Subcutaneous abdominal adipose tissue (tissue), 5 donors: ENCODE measurements at regions not wholly inside any gene's neighbourhood (a gene's known extent, or its start where the extent isn't known, plus 50 kb on each side); places are given as distances from the start of the nearest gene placed in this dataset.

Source experiments
- H3K27ac ChIP-seq: one replicate; pipeline ENCODE4 v1.7.0; 2013; ENCODE audit warnings: low read depth, mild to moderate bottlenecking, inconsistent platforms, low read length, moderate library complexity
- H3K27me3 ChIP-seq, 5 donors: one replicate each; pipeline ENCODE4 v1.7.0; 2013; ENCODE audit warnings: low read length in 5 of 5, inconsistent platforms in 1 of 5; ENCODE audit not compliant: control insufficient read depth in 5 of 5, insufficient read depth in 4 of 5
- H3K36me3 ChIP-seq, 5 donors: one replicate each; pipeline ENCODE4 v1.7.0; 2013; ENCODE audit warnings: low read length in 5 of 5; ENCODE audit not compliant: control insufficient read depth in 5 of 5, insufficient read depth in 5 of 5
- H3K4me1 ChIP-seq, 5 donors: one replicate each; pipeline ENCODE4 v1.7.0; 2013; ENCODE audit warnings: low read length in 5 of 5, mild to moderate bottlenecking in 3 of 5, moderate library complexity in 1 of 5; ENCODE audit not compliant: control insufficient read depth in 5 of 5, insufficient read depth in 5 of 5
- H3K4me3 ChIP-seq, 5 donors: one replicate each; pipeline ENCODE4 v1.7.0; 2013; ENCODE audit warnings: low read length in 5 of 5, low read depth in 1 of 5
- H3K9ac ChIP-seq, 5 donors: one replicate each; pipeline ENCODE4 v1.7.0; 2013; ENCODE audit warnings: low read length in 5 of 5, mild to moderate bottlenecking in 4 of 5, moderate library complexity in 3 of 5
- H3K9me3 ChIP-seq, 5 donors: one replicate each; pipeline ENCODE4 v1.7.0; 2013; ENCODE audit warnings: low read length in 5 of 5; ENCODE audit not compliant: control insufficient read depth in 5 of 5
- donor health status: healthy.
- donor health status: healthy.
- donor health status: healthy.
- donor health status: healthy.
- donor health status: healthy.

DNA sequence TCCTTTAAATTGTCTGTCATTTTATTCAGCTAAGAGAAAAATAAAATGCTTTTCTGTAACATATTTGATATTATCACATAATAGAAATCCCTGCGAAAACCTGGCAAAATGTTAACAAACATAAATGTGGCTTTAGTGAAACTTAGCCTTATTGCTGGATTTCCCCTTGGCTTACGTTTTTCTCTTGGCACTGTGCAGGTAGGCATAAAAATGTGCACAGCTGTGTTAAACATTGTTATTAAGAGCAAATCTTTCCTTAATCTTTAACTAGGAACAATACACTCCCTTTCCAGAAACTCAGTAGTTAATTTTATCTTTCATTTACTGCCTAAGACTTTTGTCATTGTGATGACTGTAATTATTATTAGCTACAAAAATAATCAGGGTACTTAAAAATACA lies 202.4 kb upstream of the GNPDA2 start:
- Histone ChIP-seq H3K4me3 (no peak overlapping the region), H3K9me3 (no peaks in the 10 kb centered on the region), H3K27ac (no peak overlapping the region), H3K27me3 (no peaks in the 10 kb centered on the region), H3K4me1 (no peaks in the 10 kb centered on the region), H3K9ac (no peak overlapping the region), H3K36me3 (no peaks in the 10 kb centered on the region)

DNA sequence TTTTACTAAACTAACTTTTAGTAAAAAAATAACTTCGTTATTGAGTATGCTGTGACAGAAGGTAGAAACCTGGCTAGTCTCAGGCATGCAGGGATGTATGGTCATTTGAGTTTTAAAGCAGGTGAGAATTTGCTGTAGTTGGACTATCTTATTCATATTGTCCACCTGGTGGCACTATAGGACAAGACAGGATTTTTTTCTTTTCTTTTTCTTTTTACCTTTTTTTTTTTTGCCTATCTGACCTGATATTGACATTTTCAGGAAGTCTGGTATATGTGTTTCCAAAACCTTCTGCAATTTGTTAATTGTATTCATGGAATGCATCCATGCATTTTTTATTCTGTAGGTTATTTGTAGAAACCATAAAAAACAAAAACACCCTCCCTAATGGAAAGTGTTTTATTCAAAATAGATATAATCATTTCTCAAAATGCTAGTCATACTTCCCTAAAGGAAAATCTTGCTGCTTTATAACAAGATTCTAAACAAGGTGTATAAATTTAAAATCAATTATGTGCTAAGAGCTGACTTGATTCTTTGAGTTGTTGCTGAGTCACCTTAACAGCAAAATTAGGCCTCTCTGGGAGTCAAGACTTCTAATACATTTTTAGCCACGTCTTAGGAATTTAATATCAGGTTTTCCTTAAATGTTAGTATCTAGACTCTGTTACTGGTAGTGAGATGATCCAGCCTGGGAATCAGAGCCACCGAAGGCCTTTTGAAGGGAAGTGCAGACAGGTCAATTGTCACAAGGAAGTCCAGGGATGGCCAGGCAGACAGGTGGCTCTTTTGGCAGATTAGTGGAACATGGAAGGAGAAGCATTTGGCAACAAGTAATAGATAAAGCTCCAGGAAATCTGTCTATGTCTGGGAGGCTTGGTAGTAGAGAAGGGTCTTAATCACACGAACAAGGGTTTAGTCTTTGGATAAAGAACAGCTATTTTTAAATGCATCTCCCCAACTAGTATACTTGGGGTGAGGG lies 201.3 kb upstream of the GNPDA2 start:
- H3K27ac ChIP-seq = no peak overlapping the region
- H3K36me3 ChIP-seq = no peaks in the 10 kb centered on the region
- no peak overlapping the region for H3K9ac ChIP-seq
- no peaks in the 10 kb centered on the region for H3K9me3 ChIP-seq
- H3K27me3 ChIP-seq = no peaks in the 10 kb centered on the region
- no peaks in the 10 kb centered on the region for H3K4me1 ChIP-seq
- H3K4me3 ChIP-seq = no peak overlapping the region

DNA sequence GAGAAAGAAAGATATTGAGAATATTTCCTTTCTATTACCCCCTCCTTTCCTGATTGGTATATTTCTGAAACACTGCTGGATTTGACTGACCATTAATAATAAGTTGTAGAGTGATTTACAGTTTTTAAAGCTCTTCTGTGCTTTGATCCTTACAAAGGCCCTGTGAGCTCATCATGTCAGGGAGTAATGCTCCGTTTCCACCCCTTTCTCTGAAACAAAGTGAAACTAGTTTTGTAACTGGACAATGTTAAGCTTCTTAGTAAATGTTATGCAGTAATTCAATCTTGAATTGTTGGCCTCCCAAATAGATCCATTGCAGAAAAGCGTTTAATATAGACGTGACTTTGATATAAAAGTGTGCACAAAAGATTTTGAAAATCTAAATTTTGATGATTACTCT lies 190.1 kb upstream of the GNPDA2 start:
- H3K27ac ChIP-seq = no peak overlapping the region
- no peak overlapping the region for H3K9ac ChIP-seq
- H3K4me3 ChIP-seq = peak overlapping the region in 2 of 5 donors; percentile 35 to 46

DNA sequence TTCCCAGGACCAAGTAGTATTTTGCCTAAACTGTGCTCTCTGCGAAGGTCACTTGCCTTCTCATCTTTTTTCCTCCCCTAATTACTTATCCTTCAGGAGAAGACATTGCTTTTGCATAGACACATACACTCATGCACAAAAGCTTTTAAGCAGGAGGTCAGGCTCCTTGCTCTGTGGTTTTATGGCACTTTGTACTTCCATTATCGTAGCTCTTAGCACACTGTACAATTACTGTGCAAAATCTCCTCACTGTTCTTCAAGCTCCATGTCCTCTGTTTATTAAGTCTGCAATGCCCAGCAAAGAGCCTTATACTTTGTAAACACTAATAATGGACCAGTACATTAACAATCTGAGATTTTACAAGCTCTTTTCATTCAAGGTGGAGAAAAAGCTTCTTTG lies 188.4 kb upstream of the GNPDA2 start:
- H3K4me1 ChIP-seq = peaks cover 0 to 3% (median 0%) of the 10 kb centered on the region in 5 donors
- H3K36me3 ChIP-seq = no peaks in the 10 kb centered on the region
- H3K27me3 ChIP-seq = no peaks in the 10 kb centered on the region
- no peaks in the 10 kb centered on the region for H3K9me3 ChIP-seq
- H3K27ac ChIP-seq = no peak overlapping the region
- H3K4me3 ChIP-seq = no peak overlapping the region
- no peak overlapping the region for H3K9ac ChIP-seq

More for the DNA sequence above, 190.1 kb upstream of the GNPDA2 start:
- no peaks in the 10 kb centered on the region for H3K27me3 ChIP-seq
- no peaks in the 10 kb centered on the region for H3K9me3 ChIP-seq
- no peaks in the 10 kb centered on the region for H3K36me3 ChIP-seq
- peaks cover 0 to 3% (median 0%) of the 10 kb centered on the region in 5 donors for H3K4me1 ChIP-seq

DNA sequence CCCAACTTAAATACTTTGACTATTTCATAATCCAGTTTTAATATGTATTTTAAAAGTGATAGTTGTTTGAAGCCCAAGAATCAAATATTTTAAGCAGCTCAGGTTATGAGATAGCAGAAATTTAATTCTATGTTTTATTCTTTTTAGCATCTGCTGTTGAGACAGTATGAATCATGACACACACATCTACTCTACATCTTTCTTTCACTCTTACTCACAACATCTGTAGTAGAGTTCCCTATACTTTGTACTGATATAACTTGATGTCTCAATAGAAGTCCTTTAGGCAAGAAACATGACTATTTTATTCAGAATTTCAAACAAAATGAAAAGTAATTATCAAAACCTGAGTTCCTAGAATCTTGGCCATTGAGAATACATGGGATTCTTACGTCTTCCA lies 187.9 kb upstream of the GNPDA2 start:
- peaks cover 0 to 3% (median 0%) of the 10 kb centered on the region in 5 donors for H3K4me1 ChIP-seq
- H3K27me3 ChIP-seq = no peaks in the 10 kb centered on the region
- H3K9me3 ChIP-seq = no peaks in the 10 kb centered on the region
- H3K4me3 ChIP-seq = no peak overlapping the region
- no peak overlapping the region for H3K9ac ChIP-seq
- no peaks in the 10 kb centered on the region for H3K36me3 ChIP-seq
- no peak overlapping the region for H3K27ac ChIP-seq

DNA sequence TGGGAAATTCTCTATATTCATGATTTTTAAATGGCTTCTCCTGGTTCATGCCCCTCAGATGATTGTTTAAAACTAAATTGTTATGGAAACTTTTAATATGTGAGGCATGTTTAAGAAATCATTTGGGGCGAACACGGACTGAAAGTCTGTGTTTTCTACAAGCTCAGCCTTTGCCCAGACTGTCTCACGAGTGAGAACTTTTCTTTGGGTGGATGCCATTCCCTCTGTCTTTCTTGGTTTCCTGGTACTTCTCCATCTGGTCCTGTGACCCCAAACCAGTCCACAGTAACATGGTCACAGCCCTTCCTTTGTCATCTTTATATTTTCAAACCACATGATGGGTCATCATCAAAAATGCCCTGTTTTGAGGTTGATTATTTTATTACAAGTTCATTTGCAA lies 186.6 kb upstream of the GNPDA2 start:
- no peaks in the 10 kb centered on the region for H3K27me3 ChIP-seq
- peaks cover 0 to 3% (median 0%) of the 10 kb centered on the region in 5 donors for H3K4me1 ChIP-seq
- no peak overlapping the region for H3K4me3 ChIP-seq
- no peaks in the 10 kb centered on the region for H3K36me3 ChIP-seq
- H3K9me3 ChIP-seq = no peaks in the 10 kb centered on the region
- no peak overlapping the region for H3K9ac ChIP-seq
- no peak overlapping the region for H3K27ac ChIP-seq

DNA sequence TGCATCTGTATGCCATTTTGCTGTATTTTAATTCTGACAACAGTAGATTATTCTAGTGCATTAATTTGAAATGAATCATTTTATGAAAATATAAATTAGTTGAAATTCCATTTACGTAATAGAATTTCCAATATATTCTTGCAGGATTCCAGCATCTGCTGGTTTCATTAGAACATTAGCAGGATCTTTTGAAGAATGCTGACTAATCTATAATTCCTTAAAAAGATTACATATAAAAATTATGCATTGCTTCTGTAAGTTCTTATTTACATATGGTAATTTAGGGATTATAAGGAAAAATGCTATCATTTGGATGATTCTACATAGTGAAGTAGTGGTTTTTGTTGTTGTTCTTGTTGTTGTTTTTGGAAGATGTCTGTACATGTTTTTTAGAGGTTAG lies 182.2 kb upstream of the GNPDA2 start:
- H3K36me3 ChIP-seq = no peaks in the 10 kb centered on the region
- H3K27me3 ChIP-seq = no peaks in the 10 kb centered on the region
- no peak overlapping the region for H3K4me3 ChIP-seq
- no peak overlapping the region for H3K27ac ChIP-seq
- H3K4me1 ChIP-seq = no peaks in the 10 kb centered on the region
- no peak overlapping the region for H3K9ac ChIP-seq
- H3K9me3 ChIP-seq = no peaks in the 10 kb centered on the region

DNA sequence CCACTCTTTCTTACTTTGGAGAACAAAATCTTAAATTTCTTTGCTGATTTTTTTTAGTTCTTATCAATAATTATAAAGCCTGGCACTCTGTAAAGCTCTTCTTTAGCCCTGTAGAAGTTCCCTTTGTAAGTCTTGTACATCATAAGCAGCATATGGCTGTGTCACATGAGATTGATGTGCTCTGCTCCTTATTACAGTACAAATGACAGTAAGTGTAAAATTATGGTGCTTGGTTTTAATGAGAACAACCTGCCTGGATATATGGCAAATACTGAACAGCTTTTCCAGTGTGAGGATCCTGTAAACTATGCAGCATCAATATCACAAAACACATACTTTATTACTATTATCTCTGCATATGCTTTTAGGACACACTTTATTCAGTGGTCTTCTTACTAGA lies 145.9 kb upstream of the GNPDA2 start:
- H3K4me1 ChIP-seq = no peaks in the 10 kb centered on the region
- H3K27ac ChIP-seq = no peak overlapping the region
- H3K27me3 ChIP-seq = no peaks in the 10 kb centered on the region
- H3K9ac ChIP-seq = no peak overlapping the region
- H3K36me3 ChIP-seq = no peaks in the 10 kb centered on the region
- no peak overlapping the region for H3K4me3 ChIP-seq
- H3K9me3 ChIP-seq = peaks cover 0 to 5% (median 0%) of the 10 kb centered on the region in 5 donors

DNA sequence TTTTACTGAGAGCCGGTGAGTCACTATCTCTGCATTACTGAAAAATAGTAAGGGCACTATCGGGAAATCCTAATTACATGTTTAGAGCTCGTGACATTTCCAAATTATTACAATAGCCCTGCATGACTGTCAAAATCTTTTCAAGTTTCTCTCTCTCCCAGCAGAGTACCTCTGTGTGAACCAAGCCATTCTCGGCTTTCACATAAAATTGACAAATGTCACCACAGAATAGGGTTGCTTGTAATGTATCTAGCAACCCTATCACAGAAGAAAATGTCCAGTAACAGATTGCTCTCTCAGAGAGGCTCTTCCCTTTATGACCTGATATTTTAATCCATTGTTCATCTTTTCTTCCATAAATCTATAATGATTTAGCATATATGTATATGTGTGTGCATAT lies 144.8 kb upstream of the GNPDA2 start:
- Histone ChIP-seq H3K4me1 (no peaks in the 10 kb centered on the region), H3K36me3 (no peaks in the 10 kb centered on the region)

DNA sequence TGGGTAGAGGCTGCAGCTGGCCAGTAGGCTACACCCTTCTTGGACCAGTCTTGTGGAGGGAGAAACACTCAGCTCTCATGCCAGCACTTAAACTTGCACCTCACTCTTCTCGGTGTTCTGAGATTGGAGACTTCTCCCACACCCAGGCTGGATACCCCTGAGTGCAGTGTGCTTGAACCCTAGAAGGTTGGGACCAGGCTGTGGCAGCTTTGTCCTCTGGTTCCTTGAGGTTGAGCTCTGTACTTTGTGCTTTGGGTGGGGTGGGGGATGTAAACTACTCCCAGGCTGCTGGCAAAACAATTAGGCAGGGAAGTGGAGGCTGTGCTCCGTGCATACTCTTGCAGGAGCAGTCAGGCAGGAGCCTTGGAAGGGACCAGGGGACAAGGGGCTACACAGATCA lies 143.6 kb upstream of the GNPDA2 start:
- H3K27ac ChIP-seq = no peak overlapping the region
- H3K27me3 ChIP-seq = no peaks in the 10 kb centered on the region
- peaks cover 0 to 5% (median 0%) of the 10 kb centered on the region in 5 donors for H3K9me3 ChIP-seq
- no peaks in the 10 kb centered on the region for H3K4me1 ChIP-seq
- H3K9ac ChIP-seq = no peak overlapping the region
- H3K4me3 ChIP-seq = no peak overlapping the region
- H3K36me3 ChIP-seq = no peaks in the 10 kb centered on the region

More for the DNA sequence above, 144.8 kb upstream of the GNPDA2 start:
- Histone ChIP-seq H3K9ac (no peak overlapping the region), H3K27me3 (no peaks in the 10 kb centered on the region), H3K27ac (no peak overlapping the region), H3K9me3 (peaks cover 0 to 5% (median 0%) of the 10 kb centered on the region in 5 donors), H3K4me3 (no peak overlapping the region)
